Activated naive CD4-positive, alpha-beta T cell treated with anti-CD3 and anti-CD28 coated beads for 36 hours (primary cell): ENCODE measurements at regions not wholly inside any gene's neighbourhood (a gene's known extent, or its start where the extent isn't known, plus 50 kb on each side); places are given as distances from the start of the nearest gene placed in this dataset.
"Not testable (repeated sequence)": the region's sequence is repeated elsewhere in the genome, so short reads cannot be mapped to it uniquely, and the experiment has no call there.

Experiments used
- CTCF ChIA-PET: fragments of 350-600 bp; sonication (Branson Sonifier 250); formaldehyde crosslinking; loops from one replicate; lab custom pipeline; 2021; ENCODE audit warnings: antibody characterized with exemption; lab: Charles Lee
- DNase-seq: peaks from one replicate; pipeline ENCODE4 v3.0.0-alpha.2; 2020
- H3K27ac Mint-ChIP-seq: one replicate; pipeline ENCODE4 v1.8.0; 2021; ENCODE audit warnings: mild to moderate bottlenecking, mixed read lengths
- H3K27me3 Mint-ChIP-seq: one replicate; pipeline ENCODE4 v1.8.0; 2021; ENCODE audit warnings: low read depth, mixed read lengths
- H3K36me3 Mint-ChIP-seq: one replicate; pipeline ENCODE4 v1.8.0; 2021; ENCODE audit warnings: low read depth, mixed read lengths
- H3K4me1 Mint-ChIP-seq: one replicate; pipeline ENCODE4 v1.8.0; 2021; ENCODE audit warnings: low read depth, mixed read lengths
- H3K4me3 Mint-ChIP-seq: one replicate; pipeline ENCODE4 v1.8.0; 2021; ENCODE audit warnings: mild to moderate bottlenecking, moderate library complexity, mixed read lengths
- H3K9me3 Mint-ChIP-seq: one replicate; pipeline ENCODE4 v1.8.0; 2021; ENCODE audit warnings: mixed read lengths
- intact Hi-C: fragments of 100-400 bp; cut with micrococcal nuclease; formaldehyde crosslinking; loops from one replicate; pipeline ENCODE4 v1.15.1; 2023

GRCh38 chr3:145263458-145263857, 897.5 kb downstream of the PLOD2 start:
- H3K27ac Mint-ChIP-seq, DNase-seq, H3K36me3 Mint-ChIP-seq, intact Hi-C loops, H3K9me3 Mint-ChIP-seq, H3K4me3 Mint-ChIP-seq, H3K4me1 Mint-ChIP-seq, H3K27me3 Mint-ChIP-seq, CTCF ChIA-PET: not testable (repeated sequence)

DNA sequence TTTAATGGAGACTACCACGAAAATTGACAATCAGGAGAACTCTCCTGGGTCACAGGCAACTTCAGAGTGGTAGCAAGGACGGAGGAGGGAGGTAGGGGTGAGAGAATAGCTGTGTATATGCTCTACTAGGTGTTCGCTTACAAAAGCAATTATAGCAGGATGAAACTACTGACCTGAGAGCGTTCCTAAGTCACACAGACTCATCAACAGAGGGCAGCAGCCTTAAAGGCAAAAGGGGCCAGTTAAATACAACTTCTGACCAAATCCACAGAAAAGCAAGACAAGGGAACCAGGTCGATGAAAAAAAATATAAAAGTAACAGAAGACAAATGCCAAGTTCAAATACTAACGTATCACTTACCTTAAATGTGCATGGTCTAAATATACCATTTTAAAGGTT, 894.6 kb downstream of the PLOD2 start:
- Mint-ChIP-seq H3K4me3 (no peak overlapping the region), H3K36me3 (no peaks in the 10 kb centered on the region), H3K4me1 (no peaks in the 10 kb centered on the region), H3K27me3 (no peaks in the 10 kb centered on the region), H3K9me3 (peaks cover 3% of the 10 kb centered on the region), H3K27ac (no peak overlapping the region)
- CTCF ChIA-PET, result no interaction called here
- intact Hi-C loops, result no loop called here
- no peak for DNase-seq

DNA sequence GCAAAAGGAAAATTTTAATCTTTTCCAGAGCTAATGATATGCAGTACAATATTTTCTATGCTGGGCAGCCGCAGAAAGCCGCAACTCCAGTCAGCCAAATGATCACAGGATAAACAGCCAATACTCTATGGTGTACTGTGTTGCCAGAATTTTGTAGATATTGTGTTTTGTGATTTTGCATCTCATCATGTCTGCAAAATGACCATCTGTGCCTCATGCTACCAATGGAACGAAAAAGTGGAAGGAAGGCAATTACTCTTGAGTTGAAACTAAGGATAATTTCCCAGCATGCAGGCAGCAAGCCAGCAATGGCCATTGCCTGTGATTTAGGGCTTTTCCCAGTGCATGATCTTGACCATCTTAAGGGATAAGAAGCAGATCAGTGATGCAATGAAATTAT, 891.9 kb downstream of the PLOD2 start:
- Mint-ChIP-seq H3K36me3 (no peaks in the 10 kb centered on the region), H3K27me3 (no peaks in the 10 kb centered on the region), H3K9me3 (peaks cover 4% of the 10 kb centered on the region), H3K4me1 (no peaks in the 10 kb centered on the region), H3K4me3 (no peak overlapping the region), H3K27ac (no peak overlapping the region)
- no peak for DNase-seq
- CTCF ChIA-PET, result no interaction called here
- intact Hi-C loops, result no loop called here

DNA sequence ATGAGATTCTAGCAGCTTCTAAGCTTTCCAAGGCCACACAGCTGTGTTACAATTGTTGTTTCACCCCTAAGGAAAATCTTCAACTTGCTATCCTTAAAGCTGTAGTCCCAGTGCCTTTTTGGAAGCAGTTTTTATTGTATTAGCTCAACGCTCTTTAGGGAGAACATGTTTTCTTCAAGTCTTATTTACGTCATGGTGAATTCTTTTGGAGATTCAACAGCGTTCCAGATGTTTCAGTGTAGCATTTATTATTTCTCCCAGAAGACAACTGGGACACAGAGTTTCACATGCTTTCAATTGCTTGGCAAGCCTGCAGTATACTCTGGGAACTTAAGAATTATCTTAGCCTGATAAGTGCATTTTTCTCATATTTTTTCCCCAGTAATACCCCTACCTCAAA, 888.3 kb downstream of the PLOD2 start:
- intact Hi-C loops, result no loop called here
- H3K27ac Mint-ChIP-seq, result no peak overlapping the region
- CTCF ChIA-PET, result no interaction called here
- no peak overlapping the region for H3K4me3 Mint-ChIP-seq
- peaks cover 14% of the 10 kb centered on the region for H3K9me3 Mint-ChIP-seq
- no peaks in the 10 kb centered on the region for H3K27me3 Mint-ChIP-seq
- no peak for DNase-seq
- no peaks in the 10 kb centered on the region for H3K4me1 Mint-ChIP-seq
- H3K36me3 Mint-ChIP-seq, result no peaks in the 10 kb centered on the region

DNA sequence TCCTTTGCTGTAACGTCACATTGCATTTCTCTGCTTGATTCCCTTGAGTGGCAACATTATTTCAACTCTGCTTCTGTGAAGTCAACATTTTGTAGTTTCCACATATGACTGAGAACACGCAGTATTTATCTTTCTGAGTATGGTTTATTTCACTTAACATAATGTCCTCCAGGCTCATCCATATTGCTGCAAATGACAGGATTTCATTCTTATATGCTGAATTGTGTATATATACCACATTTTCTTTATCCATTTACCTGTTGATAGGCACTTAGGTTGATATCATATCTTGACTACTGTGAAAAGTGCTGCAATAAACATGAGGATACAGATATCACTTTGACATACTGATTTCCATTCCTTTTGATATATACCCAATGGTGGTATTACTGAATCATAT, 878.5 kb downstream of the PLOD2 start:
- H3K27ac Mint-ChIP-seq, result no peak overlapping the region
- DNase-seq, result no peak
- no peak overlapping the region for H3K4me3 Mint-ChIP-seq
- intact Hi-C loops, result no loop called here
- H3K9me3 Mint-ChIP-seq, result peaks cover 4% of the 10 kb centered on the region
- no peaks in the 10 kb centered on the region for H3K4me1 Mint-ChIP-seq
- no peaks in the 10 kb centered on the region for H3K36me3 Mint-ChIP-seq
- CTCF ChIA-PET, result no interaction called here
- H3K27me3 Mint-ChIP-seq, result no peaks in the 10 kb centered on the region

GRCh38 chr3:145286937-145287336, 874.0 kb downstream of the PLOD2 start:
- Mint-ChIP-seq H3K27ac (no peak overlapping the region), H3K9me3 (peaks cover 3% of the 10 kb centered on the region), H3K4me3 (no peak overlapping the region), H3K4me1 (no peaks in the 10 kb centered on the region), H3K27me3 (no peaks in the 10 kb centered on the region), H3K36me3 (no peaks in the 10 kb centered on the region)
- CTCF ChIA-PET, result no interaction called here
- no peak for DNase-seq
- intact Hi-C loops, result no loop called here

DNA sequence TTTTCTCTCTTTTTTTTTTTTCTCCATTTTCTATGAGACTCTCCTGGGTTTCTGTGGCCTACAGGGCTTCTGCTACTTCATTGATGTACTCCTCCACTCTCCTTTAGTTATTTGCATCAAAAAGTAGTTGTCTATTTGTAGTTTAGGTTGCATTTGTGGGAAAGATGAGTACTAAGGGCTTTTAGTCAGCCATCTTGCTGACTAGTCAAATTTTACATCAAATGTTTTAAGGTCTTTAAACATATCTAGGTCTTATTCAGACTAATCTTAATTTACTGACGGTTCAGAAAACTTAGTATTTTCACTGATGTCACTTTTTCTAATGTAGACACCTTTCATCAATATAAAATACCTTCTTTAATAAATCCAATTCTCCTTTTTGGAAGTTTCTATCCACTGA, 871.0 kb downstream of the PLOD2 start:
- peaks cover 1% of the 10 kb centered on the region for H3K9me3 Mint-ChIP-seq

GRCh38 chr3:145294572-145294971, 866.4 kb downstream of the PLOD2 start:
- Mint-ChIP-seq H3K27ac (no peak overlapping the region), H3K9me3 (peaks cover 2% of the 10 kb centered on the region), H3K36me3 (no peaks in the 10 kb centered on the region), H3K27me3 (no peaks in the 10 kb centered on the region), H3K4me1 (no peaks in the 10 kb centered on the region), H3K4me3 (no peak overlapping the region)
- intact Hi-C loops, result no loop called here
- CTCF ChIA-PET, result no interaction called here
- DNase-seq, result no peak

More for the DNA sequence above, 871.0 kb downstream of the PLOD2 start:
- no peak overlapping the region for H3K4me3 Mint-ChIP-seq
- CTCF ChIA-PET, result no interaction called here
- H3K27me3 Mint-ChIP-seq, result no peaks in the 10 kb centered on the region
- no peak for DNase-seq
- intact Hi-C loops, result no loop called here
- no peaks in the 10 kb centered on the region for H3K36me3 Mint-ChIP-seq
- H3K4me1 Mint-ChIP-seq, result no peaks in the 10 kb centered on the region
- H3K27ac Mint-ChIP-seq, result no peak overlapping the region

- H3K27me3 Mint-ChIP-seq, result no peaks in the 10 kb centered on the region
- H3K4me3 Mint-ChIP-seq, result no peak overlapping the region
- no peaks in the 10 kb centered on the region for H3K4me1 Mint-ChIP-seq
- H3K9me3 Mint-ChIP-seq, result no peaks in the 10 kb centered on the region
- no peaks in the 10 kb centered on the region for H3K36me3 Mint-ChIP-seq
- CTCF ChIA-PET, result no interaction called here
- H3K27ac Mint-ChIP-seq, result no peak overlapping the region
- DNase-seq, result no peak
- intact Hi-C loops, result no loop called here
These were observed 853.7 kb downstream of the PLOD2 start for GRCh38 chr3:145307272-145307671.

DNA sequence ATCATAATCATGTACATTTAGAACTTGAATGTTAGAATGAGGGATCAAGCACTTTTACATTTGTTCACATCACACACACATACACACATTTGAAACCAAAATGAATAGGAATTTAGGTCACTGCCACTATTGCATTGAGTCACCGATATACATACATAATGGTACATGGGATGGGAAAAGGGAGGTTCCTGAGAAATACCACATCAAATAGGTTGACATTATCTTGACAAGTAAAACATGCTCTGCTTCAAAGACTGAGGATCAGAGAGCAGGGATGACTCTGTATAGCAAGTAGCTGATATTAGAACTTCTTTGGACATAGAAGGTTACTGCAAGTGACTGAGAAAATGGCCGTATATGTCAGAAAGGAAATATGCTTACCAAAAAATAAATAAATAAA, 847.2 kb downstream of the PLOD2 start:
- intact Hi-C loops, result no loop called here
- H3K4me1 Mint-ChIP-seq, result no peaks in the 10 kb centered on the region
- CTCF ChIA-PET, result no interaction called here
- no peaks in the 10 kb centered on the region for H3K27me3 Mint-ChIP-seq
- H3K36me3 Mint-ChIP-seq, result no peaks in the 10 kb centered on the region
- H3K4me3 Mint-ChIP-seq, result no peak overlapping the region
- no peak for DNase-seq
- peaks cover 6% of the 10 kb centered on the region for H3K9me3 Mint-ChIP-seq
- H3K27ac Mint-ChIP-seq, result no peak overlapping the region

DNA sequence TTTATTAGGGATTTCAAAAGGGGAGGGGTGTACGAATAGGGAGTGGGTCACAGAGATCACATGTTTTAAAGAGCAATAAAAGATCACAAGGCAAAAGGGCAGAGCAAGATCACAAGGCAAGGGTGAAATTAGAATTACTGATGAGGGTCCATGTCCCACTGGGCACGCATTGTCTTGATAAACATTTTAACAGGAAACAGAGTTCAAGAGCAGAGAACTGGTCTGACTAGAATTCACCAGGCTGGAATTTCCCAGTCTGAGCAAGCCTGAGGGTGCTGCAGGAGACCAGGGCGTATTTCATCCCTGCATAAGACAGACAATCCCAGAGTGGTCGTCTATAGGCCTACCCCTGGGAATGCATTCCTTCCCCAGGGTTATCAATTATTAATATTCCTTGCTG, 844.7 kb downstream of the PLOD2 start:
- H3K4me1 Mint-ChIP-seq, CTCF ChIA-PET, H3K4me3 Mint-ChIP-seq, H3K36me3 Mint-ChIP-seq, DNase-seq, intact Hi-C loops, H3K27me3 Mint-ChIP-seq, H3K27ac Mint-ChIP-seq: not testable (repeated sequence)
- peaks cover 14% of the 10 kb centered on the region for H3K9me3 Mint-ChIP-seq

DNA sequence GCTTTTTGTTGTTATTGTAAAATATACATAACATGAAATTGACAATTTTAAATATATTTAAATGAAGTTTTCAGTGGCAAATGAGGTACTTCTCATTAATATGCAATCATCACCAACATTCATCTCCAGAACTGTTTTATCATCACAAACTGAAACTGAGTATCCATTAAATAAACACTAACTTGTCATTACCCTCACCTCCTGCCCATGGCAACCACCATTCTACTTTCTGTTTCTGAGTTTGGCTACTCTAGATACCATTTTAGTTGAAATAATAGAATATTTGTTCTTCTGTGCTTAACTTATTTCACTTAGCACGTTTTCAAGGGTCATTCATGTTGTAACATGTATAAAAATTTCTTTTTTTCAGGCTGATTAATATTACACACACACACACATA, 834.3 kb downstream of the PLOD2 start:
- Mint-ChIP-seq H3K4me1 (no peaks in the 10 kb centered on the region), H3K27ac (no peak overlapping the region), H3K9me3 (no peaks in the 10 kb centered on the region), H3K4me3 (no peak overlapping the region), H3K36me3 (no peaks in the 10 kb centered on the region), H3K27me3 (no peaks in the 10 kb centered on the region)
- no peak for DNase-seq
- CTCF ChIA-PET, result no interaction called here
- intact Hi-C loops, result no loop called here

DNA sequence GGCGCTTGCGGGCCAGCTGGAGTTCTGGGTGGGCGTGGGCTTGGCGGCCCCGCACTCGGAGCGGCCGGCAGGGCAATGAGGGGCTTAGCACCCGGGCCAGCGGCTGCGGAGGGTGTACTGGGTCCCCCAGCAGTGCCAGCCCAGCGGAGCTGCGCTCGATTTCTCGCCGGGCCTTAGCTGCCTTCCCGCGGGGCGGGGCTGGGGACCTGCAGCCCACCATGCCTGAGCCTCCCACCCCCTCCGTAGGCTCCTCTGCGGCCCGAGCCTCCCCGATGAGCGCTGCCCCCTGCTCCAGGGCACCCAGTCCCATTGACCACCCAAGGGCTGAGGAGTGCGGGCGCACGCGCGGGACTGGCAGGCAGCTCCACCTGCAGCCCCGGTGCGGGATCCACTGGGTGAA, 827.6 kb downstream of the PLOD2 start:
- CTCF ChIA-PET, H3K4me1 Mint-ChIP-seq, intact Hi-C loops, H3K27ac Mint-ChIP-seq, H3K4me3 Mint-ChIP-seq, DNase-seq, H3K36me3 Mint-ChIP-seq, H3K9me3 Mint-ChIP-seq, H3K27me3 Mint-ChIP-seq: not testable (repeated sequence)

- H3K36me3 Mint-ChIP-seq, result no peaks in the 10 kb centered on the region
- no peaks in the 10 kb centered on the region for H3K4me1 Mint-ChIP-seq
- intact Hi-C loops, result no loop called here
- no peaks in the 10 kb centered on the region for H3K9me3 Mint-ChIP-seq
- H3K27me3 Mint-ChIP-seq, result no peaks in the 10 kb centered on the region
- no peak overlapping the region for H3K4me3 Mint-ChIP-seq
- DNase-seq, result no peak
- CTCF ChIA-PET, result no interaction called here
- H3K27ac Mint-ChIP-seq, result no peak overlapping the region
These were observed 827.1 kb downstream of the PLOD2 start for GRCh38 chr3:145333931-145334330.
